ENCODE measurements at regions not wholly inside any gene's neighbourhood (a gene's known extent, or its start where the extent isn't known, plus 50 kb on each side); places are given as distances from the start of the nearest gene placed in this dataset.
"Not testable (repeated sequence)": the region's sequence is repeated elsewhere in the genome, so short reads cannot be mapped to it uniquely, and the experiment has no call there.

GRCh38 chr18:35770376-35771014 is 189.0 kb downstream of the GALNT1 start:
- DNase-seq = no peak

GRCh38 chr18:35771172-35771571 is 189.6 kb downstream of the GALNT1 start:
- DNase-seq = no peak

GRCh38 chr18:35775887-35776286 is 194.3 kb downstream of the GALNT1 start:
- DNase-seq = no peak

GRCh38 chr18:35776473-35776872 is 194.9 kb downstream of the GALNT1 start:
- no peak for DNase-seq

GRCh38 chr18:35777039-35777438 is 195.4 kb upstream of the RMP24 start:
- DNase-seq = peak; percentile 11 to 27

GRCh38 chr18:35778850-35779627 is 193.4 kb upstream of the RMP24 start:
- no peak for DNase-seq

GRCh38 chr18:35780937-35781336 is 191.5 kb upstream of the RMP24 start:
- DNase-seq = no peak

GRCh38 chr18:35782926-35783325 is 189.6 kb upstream of the RMP24 start:
- DNase-seq = no peak

GRCh38 chr18:35786365-35787042 is 186.0 kb upstream of the RMP24 start:
- DNase-seq = no peak

GRCh38 chr18:35789543-35789942 is 182.9 kb upstream of the RMP24 start:
- no peak for DNase-seq

GRCh38 chr18:35797948-35798347 is 174.5 kb upstream of the RMP24 start:
- DNase-seq = no peak

- no peak for DNase-seq
Observed at GRCh38 chr18:35803551-35803950, 168.9 kb upstream of the RMP24 start.

GRCh38 chr18:35804377-35804776 is 168.1 kb upstream of the RMP24 start:
- DNase-seq = no peak

- no peak for DNase-seq
Observed at GRCh38 chr18:35807811-35808335, 164.6 kb upstream of the RMP24 start.

GRCh38 chr18:35808796-35809195 is 163.7 kb upstream of the RMP24 start:
- no peak for DNase-seq

GRCh38 chr18:35810520-35810919 is 162.0 kb upstream of the RMP24 start:
- DNase-seq = no peak

- DNase-seq = no peak
Observed at GRCh38 chr18:35811896-35812295, 160.6 kb upstream of the RMP24 start.

GRCh38 chr18:35815011-35815410 is 157.5 kb upstream of the RMP24 start:
- DNase-seq = not testable (repeated sequence)

GRCh38 chr18:35816003-35816402 is 156.5 kb upstream of the RMP24 start:
- no peak for DNase-seq

- DNase-seq = no peak
Observed at GRCh38 chr18:35817604-35818352, 154.7 kb upstream of the RMP24 start.

GRCh38 chr18:35818353-35818667 is 154.2 kb upstream of the RMP24 start:
- DNase-seq = no peak

GRCh38 chr18:35822413-35822812 is 150.1 kb upstream of the RMP24 start:
- DNase-seq = no peak

- DNase-seq = no peak
Observed at GRCh38 chr18:35826477-35826876, 146.0 kb upstream of the RMP24 start.
